GM19395 (cell line): ENCODE measurements at regions not wholly inside any gene's neighbourhood (a gene's known extent, or its start where the extent isn't known, plus 50 kb on each side); places are given as distances from the start of the nearest gene placed in this dataset.

Source experiments
- ATAC-seq: cut with Tn5 transposase; IDR thresholded peaks from one replicate; pipeline ENCODE4 v1.9.1; 2021; ENCODE audit warnings: mild to moderate bottlenecking, moderate library complexity; ENCODE audit not compliant: unreplicated experiment

DNA sequence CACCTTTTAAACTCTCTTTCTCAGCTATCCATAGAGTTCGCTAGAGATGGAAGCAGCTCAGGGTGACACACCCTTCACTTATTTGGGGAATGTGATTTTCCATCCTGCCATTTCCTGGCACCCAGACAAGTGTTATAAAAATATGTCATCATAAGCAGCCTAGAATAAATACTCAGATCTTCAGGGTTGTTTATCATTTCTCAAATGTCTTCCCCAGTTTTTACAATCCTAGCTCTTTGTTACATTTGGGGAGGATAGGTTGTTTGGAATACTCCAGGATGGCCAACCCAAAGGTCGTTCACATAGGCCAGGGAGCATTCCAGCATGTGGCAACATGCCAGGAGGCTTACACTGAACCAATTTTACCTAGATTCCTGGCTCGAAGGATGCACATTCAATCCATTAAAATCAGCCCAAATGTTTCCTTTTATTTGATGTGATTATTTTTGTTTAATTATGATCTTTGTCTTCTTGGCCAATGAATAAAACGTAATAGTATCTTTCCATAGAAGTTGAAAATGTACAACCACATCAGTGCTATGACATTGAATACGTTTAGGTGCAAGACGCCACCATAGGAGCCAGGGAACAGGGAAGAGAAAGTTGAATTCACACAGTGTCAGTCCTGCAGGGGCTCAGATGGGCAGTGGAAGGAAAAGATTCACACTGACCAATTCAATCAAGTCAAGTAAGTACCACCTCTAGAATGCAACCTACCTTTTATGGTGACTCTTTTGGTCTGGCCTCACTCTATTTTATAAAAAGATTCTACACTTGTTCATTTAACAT, 537.7 kb upstream of the MDFIC2 start:
- ATAC-seq: no peak

DNA sequence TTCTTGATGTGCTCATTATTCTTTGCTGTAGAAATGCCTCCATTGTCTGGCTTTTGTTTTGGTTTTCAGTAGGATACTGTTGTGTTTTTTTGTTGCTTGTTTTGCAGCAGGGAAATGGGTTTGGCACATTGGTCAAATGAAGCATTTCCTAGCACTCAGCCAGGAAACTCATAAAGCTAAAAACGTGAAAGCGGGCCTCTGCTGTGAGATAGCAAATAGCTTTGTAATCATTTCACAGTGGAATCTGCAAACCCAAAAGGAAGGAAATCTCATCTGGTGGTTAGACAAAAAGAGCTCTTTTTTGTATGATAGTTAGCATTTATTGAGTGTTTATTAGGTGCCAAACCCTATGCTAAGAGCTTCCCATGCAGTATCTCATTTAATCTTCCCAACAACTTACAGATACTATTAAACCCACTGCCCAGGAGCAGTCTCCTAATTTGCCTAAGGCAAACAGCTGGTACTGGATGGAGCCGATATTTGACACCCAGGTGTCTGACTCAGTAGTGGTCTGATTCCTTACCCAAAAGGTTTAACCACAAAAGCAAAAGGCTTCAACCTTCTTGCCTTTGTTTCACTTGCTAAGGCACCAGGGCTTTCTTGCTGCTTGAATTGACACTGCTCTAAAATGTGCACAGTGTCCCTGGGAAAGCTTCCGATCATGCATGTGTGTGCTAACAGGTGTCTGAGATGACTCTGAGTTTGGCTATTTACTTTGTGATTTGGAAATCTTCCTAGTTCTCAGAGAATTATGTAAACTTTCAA, 527.9 kb upstream of the MDFIC2 start:
- ATAC-seq: no peak

DNA sequence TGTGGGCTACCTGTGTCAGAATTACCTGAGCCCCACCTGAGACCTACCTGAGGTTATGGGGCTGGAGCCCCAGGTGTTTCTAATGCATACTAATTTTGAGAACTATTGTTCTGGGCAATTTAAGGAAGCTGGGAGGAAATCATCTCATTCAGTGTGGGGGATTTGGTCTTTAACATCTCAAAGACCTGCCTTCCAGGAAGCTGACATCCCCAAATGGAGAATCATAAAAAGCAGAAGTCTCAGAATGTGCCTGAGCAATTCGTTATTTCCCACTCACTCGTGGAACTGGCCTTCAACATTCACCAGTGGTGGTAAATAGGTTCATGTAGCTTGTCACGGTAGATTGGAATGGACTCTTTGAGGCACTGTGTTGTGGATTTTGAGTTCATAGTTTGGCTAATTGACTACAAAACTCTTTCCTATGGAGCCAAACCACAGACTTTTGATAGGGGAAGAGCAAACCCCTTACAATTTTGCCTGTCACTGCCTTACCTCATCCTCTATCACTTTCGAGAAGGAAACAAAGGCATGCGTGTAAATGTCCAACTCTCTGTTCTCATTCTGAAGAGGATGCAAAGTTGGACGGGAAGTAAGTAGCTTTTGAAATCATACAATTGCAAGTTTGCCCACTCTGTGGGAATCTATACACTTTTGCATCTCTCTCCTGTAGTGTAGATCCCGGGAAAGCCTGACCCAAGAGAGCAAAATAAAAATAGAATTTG, 521.0 kb upstream of the MDFIC2 start:
- no peak for ATAC-seq

DNA sequence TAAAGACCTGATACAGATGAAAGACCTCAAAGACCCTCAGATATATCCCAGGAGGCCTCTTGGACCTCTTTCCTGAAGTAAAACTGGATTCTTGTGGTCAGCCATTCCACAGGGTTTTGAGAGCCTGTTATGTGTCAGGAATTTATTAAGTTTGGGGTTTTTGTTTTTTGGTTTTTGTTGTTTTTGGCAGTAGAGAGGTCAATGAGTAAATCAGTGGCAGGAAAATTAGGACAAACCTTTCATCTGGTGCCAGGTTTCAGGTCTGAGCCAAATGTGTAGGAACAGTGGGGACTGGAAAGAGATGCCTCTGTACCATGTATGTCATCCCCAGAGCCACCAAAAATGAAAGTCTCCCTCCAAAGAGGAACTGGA, 520.4 kb upstream of the MDFIC2 start:
- ATAC-seq: no peak

DNA sequence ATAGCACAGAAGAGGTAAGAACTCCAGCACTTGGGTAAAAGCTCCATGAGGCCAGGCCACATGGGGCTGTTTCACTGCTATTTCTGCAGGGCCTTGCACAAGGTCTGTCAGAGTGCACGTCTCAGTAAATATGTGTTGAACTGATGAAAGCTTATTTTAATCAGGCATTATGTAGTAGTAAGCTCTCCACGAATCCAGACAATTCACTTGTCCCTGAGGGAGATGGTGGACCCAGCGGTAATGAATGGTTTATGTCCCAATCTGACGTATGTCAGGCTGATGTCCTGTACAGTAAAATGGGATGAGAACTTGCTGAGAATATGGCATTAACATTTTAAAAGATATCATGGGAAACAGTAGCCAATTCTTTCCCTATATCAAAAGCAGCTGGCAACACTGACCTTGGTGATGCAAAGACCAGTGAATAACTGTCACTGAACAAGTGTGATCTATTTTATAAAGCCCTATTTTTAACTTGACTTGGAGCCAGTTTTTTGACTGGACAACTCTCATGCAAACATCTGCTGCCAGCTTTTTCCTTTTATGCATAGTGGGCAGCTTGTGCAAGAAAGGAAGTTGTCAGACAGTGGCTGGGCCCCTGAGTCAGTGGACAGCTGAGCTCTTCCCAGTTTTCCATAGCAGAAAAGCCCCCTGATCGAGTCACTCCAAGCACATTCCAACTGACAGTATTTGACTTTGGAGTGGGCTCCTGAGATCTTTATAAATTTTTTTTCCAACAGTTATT, 519.8 kb upstream of the MDFIC2 start:
- no peak for ATAC-seq

DNA sequence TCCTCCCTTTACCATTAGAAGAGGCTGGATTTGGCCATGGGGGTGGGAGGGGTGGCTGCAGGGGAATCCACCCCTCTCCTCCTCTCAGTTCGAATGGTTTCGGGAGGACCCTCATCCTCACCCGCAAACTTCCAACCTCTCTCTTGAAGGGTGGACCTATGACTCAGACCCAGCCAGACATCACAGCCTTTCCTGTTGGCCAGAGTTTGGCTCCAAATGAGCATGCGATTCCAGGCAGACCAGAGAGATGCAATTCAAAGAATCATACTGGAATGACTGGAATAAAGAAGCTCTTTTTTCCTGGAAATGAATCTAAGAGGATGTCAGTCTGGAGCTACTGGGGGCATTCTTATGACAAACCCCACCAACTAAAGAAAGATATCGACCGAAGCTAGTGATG, 516.7 kb upstream of the MDFIC2 start:
- ATAC-seq: no peak

DNA sequence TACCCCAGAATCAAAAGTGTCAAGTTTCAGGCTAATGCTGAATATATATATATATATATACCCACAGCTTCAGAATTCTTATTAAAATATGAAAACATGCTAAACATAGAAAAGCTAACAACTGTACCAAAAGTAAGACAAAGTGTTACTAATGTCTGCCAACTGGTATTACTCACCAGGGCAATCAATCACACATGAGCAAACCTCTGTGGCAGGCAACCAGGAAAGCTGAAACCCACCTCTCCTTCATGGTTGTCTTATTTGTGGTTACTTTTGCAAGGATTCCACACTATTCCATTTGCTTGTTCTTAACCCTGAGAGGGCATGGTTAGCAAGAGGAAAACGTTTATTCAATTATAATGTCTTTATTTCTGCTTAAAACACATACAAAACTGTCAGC, 512.3 kb upstream of the MDFIC2 start:
- ATAC-seq: no peak

DNA sequence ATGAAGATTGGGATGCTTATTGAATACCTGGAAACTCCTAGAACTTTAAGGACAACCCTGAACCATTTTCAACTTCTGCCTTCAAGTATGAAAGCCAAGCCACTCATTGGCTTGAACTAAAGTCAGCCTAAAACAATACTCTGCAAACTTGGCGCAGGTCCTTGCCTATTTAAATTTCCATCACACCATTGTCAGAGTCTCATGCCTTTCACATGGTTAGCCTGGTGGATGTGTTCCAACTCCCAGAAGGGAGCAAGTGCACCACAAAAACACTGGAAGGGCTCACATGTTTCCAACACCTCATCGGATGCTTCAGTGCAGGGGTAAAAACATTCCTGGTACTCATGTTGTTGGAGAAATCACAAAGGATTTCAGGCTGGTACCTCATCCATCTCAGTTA, 511.6 kb upstream of the MDFIC2 start:
- ATAC-seq: no peak

DNA sequence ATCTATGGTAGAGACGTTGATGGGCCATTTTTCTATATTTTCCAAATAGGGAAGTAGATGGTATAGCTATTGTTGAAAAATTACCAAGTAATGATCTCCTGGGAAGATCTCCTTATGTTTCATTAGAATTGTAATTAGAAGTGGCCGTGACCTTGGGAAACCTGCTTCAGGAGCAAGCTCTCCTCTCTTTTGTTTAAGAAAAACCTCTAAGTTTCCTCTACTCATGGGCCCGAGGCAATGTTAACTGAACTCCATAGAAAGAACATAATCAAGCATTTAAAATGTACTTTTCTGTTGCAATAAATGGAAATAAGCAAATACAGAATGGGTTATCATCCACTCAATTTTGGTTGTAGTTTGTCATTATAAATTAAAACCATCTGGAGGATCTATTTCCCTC, 511.2 kb upstream of the MDFIC2 start:
- ATAC-seq: no peak

DNA sequence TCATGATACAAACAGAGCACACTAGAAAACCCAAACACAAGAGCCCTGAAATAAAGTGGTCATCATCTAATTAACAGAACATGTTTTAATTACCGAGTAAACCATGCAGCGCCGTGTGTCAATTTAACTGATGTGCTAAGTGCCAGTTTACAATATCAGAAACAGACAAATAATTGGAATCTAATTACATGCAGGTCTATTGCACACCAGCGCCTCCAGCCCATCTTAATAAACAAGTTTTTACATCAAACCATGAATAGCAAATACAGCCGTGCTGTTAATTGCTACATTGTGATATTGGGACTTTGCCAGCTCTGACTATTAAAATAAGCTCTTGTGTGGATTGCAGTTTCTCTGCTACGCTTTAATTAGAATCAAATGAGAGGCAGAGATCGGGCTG, 510.2 kb upstream of the MDFIC2 start:
- ATAC-seq: no peak

DNA sequence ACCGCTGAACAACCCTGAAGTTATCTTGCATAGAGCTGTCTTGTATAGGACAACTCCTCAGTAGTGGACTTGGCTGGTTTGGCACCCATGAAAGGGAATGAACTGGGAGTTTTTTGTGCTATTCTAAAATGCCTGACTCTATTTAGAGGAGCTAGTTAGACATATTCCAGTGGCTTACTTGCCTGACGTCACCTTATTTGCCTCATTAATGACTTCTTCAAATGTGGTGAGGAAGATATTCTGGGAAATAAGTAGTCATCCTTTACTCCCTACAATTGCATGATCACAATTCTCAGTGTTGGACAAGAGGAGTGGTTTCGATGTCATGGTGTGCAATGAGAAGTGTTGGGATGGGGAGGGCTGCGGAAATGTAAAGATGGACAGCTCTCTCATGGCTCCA, 509.2 kb upstream of the MDFIC2 start:
- ATAC-seq: no peak

DNA sequence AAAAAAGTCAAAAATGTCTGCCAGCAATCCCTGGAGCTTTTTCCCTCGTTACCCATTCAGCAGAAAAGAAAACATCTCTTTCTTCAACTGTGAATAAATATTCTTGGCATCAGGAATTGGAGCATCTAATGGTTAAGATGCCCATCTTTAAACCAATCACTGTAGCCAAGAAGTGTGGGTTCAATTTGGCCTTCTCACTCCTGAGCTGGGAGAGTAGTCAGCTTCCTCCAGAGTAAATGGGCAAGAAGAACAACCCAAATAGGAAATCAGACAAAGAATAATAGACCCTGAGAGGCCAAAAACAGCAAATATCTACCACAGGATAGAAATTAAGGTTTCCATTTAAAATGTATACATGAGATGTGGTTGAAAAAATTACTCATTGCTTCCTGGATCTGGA, 508.0 kb upstream of the MDFIC2 start:
- no peak for ATAC-seq

DNA sequence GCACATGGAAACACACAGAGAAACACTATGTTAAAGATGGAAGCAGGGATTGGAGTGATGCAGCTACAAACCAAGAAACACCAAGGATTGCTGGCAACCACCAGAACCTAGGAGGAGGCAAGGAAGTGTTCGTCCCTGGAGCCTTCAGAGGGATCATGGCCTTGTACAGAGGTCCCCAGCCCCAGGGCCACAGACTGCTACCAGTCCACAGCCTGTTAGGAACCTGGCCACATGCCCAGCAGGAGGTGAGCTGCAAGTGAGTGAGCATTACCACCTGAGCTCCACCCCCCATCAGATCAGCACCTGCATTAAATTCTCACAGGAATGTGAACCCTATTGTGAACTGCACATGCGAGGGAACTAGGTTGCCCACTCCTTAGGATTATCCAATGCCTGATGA, 505.7 kb upstream of the MDFIC2 start:
- ATAC-seq: no peak

DNA sequence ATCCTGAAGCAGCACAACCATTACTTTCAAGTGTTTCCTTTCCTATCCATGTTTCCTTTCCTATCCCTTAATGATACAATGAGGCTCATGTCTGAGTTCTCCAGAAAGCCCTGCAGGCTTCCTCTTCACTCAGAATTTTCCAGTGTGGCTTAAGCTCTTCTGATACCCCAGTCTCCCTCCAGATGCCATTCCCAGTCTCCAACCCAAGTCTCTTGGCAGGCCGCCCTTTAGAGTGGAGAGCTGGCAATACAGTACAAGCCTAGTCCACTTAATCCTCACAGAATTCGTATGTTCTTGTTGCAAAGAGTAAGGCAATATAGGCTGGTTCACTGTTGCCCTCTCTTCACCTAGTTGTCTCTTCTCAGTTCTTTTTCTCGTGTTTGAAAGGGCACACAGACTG, 503.9 kb upstream of the MDFIC2 start:
- no peak for ATAC-seq

DNA sequence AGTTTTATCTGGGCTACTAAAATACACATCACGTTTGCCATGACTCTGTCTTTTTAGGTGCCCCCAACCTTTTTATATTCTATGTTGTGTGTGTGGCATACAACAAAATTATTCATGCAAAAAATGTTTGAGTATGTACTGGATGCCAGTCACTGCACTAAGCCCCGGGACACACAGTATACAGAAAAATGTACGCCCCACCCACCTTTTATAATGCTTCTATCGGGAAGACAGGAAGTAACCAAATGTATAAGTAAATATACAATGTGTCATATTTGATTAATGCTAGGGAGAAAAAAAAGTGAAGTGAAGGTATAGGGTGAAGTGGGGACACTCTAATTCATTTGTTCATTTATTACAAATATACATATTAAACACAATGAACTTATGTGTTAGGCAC, 503.4 kb upstream of the MDFIC2 start:
- no peak for ATAC-seq

DNA sequence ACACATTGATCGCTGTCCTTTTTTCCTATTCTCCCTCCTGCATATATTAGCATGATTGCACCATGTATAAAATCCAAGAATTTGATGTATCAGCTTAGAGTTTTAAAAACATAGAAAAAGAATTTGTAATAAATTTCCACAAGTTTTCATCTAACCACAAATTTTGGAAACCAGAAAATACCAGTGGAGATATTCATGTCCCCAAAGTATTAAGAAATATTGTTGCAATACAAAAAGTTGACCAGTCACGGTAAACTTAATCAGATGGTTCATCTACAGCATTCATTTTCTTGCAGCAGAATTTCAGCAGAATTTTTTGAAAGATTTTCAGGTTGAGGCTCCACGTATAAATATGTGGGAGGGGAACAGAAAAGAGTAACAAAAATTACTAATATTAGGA, 500.9 kb upstream of the MDFIC2 start:
- no peak for ATAC-seq

DNA sequence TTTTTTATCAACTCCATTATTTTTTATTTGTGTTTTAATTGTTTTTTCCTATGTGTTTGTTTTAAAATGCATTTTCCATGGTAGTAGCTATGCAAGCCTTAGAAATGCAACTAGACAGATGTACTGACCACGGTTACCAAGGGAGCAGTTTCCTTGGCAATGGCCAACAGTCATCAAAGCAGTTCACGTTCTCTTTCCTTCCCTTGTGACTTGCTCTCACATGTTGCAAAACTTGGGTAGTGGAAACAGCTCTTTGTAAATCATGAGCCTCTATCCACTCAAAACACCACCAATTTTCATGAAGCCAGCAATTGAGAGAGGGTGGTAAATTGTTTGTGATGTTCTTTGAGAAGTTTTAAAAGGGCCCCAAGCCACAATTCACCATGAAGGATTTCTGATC, 499.4 kb upstream of the MDFIC2 start:
- ATAC-seq: no peak

DNA sequence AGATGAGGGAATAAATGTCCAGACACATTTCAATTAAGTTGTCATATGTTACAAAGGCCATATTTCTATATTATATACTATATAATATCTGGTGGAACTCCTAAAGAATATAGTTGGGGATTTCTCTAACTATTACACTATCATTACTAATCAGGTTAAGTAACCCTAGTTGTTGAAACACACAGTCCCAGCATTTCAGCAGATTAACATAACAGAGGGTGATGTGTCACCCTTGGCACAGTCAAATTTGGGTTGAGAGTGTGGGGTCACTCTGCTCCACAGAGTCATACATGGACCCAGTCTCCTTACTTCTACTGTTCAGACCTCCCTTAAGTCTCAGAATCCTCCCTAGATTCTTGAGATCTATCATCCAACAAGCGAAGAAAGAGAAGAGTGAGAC, 496.4 kb upstream of the MDFIC2 start:
- no peak for ATAC-seq

DNA sequence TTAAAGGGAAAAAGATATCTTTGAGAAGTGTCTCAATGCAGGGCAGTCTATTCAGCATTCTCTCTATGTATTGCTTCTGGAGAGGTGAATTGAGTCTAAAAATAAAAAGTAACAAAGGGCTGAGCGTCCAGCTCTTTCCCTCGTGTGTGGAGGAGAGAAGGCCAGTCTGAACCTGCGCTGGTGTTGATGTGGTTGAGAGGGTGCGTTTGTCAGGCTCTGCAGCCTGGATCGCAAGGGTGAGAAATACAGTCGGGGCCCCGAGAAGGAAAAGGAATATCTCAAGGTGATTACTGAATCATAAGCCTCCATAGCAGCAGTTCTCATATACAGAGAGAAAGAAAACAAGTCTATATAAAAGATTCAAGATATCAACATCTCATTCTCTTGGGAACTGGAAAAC, 494.1 kb upstream of the MDFIC2 start:
- no peak for ATAC-seq

DNA sequence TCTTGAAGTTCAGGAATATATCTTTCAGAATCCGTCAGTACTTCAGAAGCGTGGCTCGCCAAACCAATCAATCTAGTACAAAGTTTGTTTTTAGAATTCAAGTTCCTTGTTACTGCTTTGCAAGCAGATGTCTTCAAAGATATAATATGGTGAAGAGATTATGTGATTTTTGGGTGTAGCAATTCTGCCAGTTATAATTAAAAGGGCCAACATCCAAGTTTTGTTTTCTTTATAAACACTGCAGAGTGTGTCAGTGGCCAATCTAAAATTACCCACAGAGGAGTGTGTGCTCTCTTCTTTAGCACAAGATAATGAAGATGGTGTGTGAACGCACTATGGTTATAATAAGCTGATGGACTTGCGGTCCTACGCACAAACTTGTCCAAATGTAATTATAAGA, 493.6 kb upstream of the MDFIC2 start:
- no peak for ATAC-seq
